Fibroblast of lung (primary cell): ENCODE measurements at regions not wholly inside any gene's neighbourhood (a gene's known extent, or its start where the extent isn't known, plus 50 kb on each side); places are given as distances from the start of the nearest gene placed in this dataset.

Experiments
- DNase-seq, 2 donors: peaks; one replicate each; pipeline versions ENCODE4 v3.0.0 to v3.0.0-alpha.2; 2010; ENCODE audit warnings: low read depth in 2 of 2
- H2AFZ ChIP-seq: 2 replicates; pipeline ENCODE4 v1.5.1; 2012; ENCODE audit warnings: low read length, control low read depth, inconsistent platforms
- H3K27ac ChIP-seq: 2 replicates; pipeline ENCODE4 v1.5.1; 2011; ENCODE audit warnings: low read length, control low read depth; ENCODE audit not compliant: insufficient read depth
- H3K27me3 ChIP-seq: 2 replicates; pipeline ENCODE4 v1.5.1; 2011; ENCODE audit warnings: mild to moderate bottlenecking, low read length; ENCODE audit not compliant: control insufficient read depth, insufficient read depth
- H3K36me3 ChIP-seq: 2 replicates; pipeline ENCODE4 v1.5.1; 2011; ENCODE audit warnings: low read length; ENCODE audit not compliant: control insufficient read depth, insufficient read depth
- H3K4me1 ChIP-seq: 2 replicates; pipeline ENCODE4 v1.5.1; 2011; ENCODE audit warnings: low read length; ENCODE audit not compliant: control insufficient read depth, insufficient read depth; ENCODE audit errors: extremely low read depth
- H3K4me2 ChIP-seq: 2 replicates; pipeline ENCODE4 v1.5.1; 2011; ENCODE audit warnings: low read length, control low read depth; ENCODE audit not compliant: insufficient read depth; ENCODE audit errors: extremely low read depth
- H3K4me3 ChIP-seq, 4 experiments: fragments of 200-600 bp in 1 of 4; sonication (generic) in 1 of 4; replicated peaks in 1 of 4; 2 replicates each; pipeline ENCODE4 v1.5.1; 2011 to 2016; ENCODE audit warnings: low read length in 4 of 4, low read depth in 3 of 4, mild to moderate bottlenecking in 3 of 4, control low read depth in 2 of 4, inconsistent platforms in 1 of 4, mixed read lengths in 1 of 4; ENCODE audit not compliant: insufficient read depth in 1 of 4; ENCODE audit errors: control extremely low read depth in 1 of 4
- H3K79me2 ChIP-seq: 2 replicates; pipeline ENCODE4 v1.5.1; 2012; ENCODE audit warnings: mild to moderate bottlenecking, low read length, inconsistent platforms; ENCODE audit not compliant: control insufficient read depth, insufficient read depth
- H3K9ac ChIP-seq: 2 replicates; pipeline ENCODE4 v1.5.1; 2011; ENCODE audit warnings: mild to moderate bottlenecking, low read length, control low read depth; ENCODE audit not compliant: insufficient read depth
- H3K9me3 ChIP-seq: 2 replicates; pipeline ENCODE4 v1.5.1; 2012; ENCODE audit warnings: low read depth, low read length; ENCODE audit not compliant: control insufficient read depth, insufficient read depth
- H4K20me1 ChIP-seq: 2 replicates; pipeline ENCODE4 v1.5.1; 2011; ENCODE audit warnings: low read length; ENCODE audit not compliant: control insufficient read depth, insufficient read depth; ENCODE audit errors: extremely low read depth
- CTCF ChIP-seq, 2 donors: IDR thresholded peaks in 1 of 2; conservative IDR thresholded peaks in 1 of 2; 1 replicate in 1 of 2; 2 replicates in 1 of 2; pipeline ENCODE4 v1.5.1; 2011 to 2012; ENCODE audit warnings: low read length in 2 of 2, control low read depth in 1 of 2, inconsistent platforms in 1 of 2, low read depth in 1 of 2, mild to moderate bottlenecking in 1 of 2
- EZH2 ChIP-seq: IDR thresholded peaks from 2 replicates; pipeline ENCODE4 v1.5.1; 2012; ENCODE audit warnings: low read length, control low read depth, mild to moderate bottlenecking; ENCODE audit errors: missing control alignments

GRCh38 chr2:20558391-20559150, 92.3 kb downstream of the HS1BP3 start:
- Histone ChIP-seq H3K79me2 (no peaks in the 10 kb centered on the region), H3K27me3 (peaks cover 2% of the 10 kb centered on the region), H3K9me3 (no peaks in the 10 kb centered on the region), H3K27ac (no peak overlapping the region), H3K4me2 (no peak overlapping the region), H4K20me1 (no peaks in the 10 kb centered on the region), H2AFZ (no peak overlapping the region), H3K4me3 (no peak overlapping the region), H3K9ac (no peak overlapping the region), H3K36me3 (no peaks in the 10 kb centered on the region), H3K4me1 (peaks cover 16% of the 10 kb centered on the region)
- TF ChIP-seq CTCF (conservative IDR thresholded peaks at IDR 0.05 in 1 of 2, IDR thresholded peaks at IDR 0.05 in 1 of 2; ENCODE audit: low read depth in 1 of 2, low read length in 2 of 2), result no peak
- TF ChIP-seq EZH2, result no peak
- no peak for DNase-seq

DNA sequence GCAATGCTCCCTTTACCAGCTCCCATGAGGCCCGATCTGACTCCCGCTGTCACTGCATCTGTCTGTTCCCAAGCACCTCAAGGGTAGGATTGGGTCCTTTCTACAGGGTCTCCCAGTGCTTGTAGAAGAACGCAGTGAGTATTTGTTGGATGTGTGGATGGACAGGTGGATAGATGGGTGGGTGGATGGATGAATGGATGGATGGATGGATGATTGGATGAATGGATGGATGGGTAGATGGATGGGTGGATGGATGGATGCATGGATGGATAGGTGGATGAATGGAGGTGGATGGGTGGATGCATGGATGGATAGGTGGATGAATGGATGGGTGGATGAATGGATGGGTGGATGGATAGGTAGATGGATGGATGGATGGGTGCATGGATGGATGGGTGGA, 91.6 kb downstream of the HS1BP3 start:
- Histone ChIP-seq H3K79me2 (no peaks in the 10 kb centered on the region), H3K9me3 (no peaks in the 10 kb centered on the region), H3K9ac (no peak overlapping the region), H2AFZ (no peak overlapping the region), H3K27me3 (peaks cover 2% of the 10 kb centered on the region), H3K27ac (no peak overlapping the region), H4K20me1 (no peaks in the 10 kb centered on the region), H3K36me3 (no peaks in the 10 kb centered on the region), H3K4me1 (peaks cover 20% of the 10 kb centered on the region), H3K4me2 (no peak overlapping the region), H3K4me3 (no peak overlapping the region)
- no peak for DNase-seq
- TF ChIP-seq CTCF (conservative IDR thresholded peaks at IDR 0.05 in 1 of 2, IDR thresholded peaks at IDR 0.05 in 1 of 2; ENCODE audit: low read depth in 1 of 2, low read length in 2 of 2), result no peak
- TF ChIP-seq EZH2, result no peak

GRCh38 chr2:20560011-20560410, 90.9 kb downstream of the HS1BP3 start:
- DNase-seq, result no peak
- H3K27me3 ChIP-seq, result peaks cover 2% of the 10 kb centered on the region
- no peak for TF ChIP-seq EZH2
- TF ChIP-seq CTCF (conservative IDR thresholded peaks at IDR 0.05 in 1 of 2, IDR thresholded peaks at IDR 0.05 in 1 of 2; ENCODE audit: low read depth in 1 of 2, low read length in 2 of 2), result no peak
- H3K4me3 ChIP-seq, result no peak overlapping the region
- no peak overlapping the region for H3K9ac ChIP-seq
- H3K79me2 ChIP-seq, result no peaks in the 10 kb centered on the region
- no peaks in the 10 kb centered on the region for H3K36me3 ChIP-seq
- H3K27ac ChIP-seq, result no peak overlapping the region
- H3K4me1 ChIP-seq, result peaks cover 20% of the 10 kb centered on the region
- H3K9me3 ChIP-seq, result no peaks in the 10 kb centered on the region
- H4K20me1 ChIP-seq, result no peaks in the 10 kb centered on the region
- no peak overlapping the region for H3K4me2 ChIP-seq
- no peak overlapping the region for H2AFZ ChIP-seq
